NK-92 treated with Interleukin-12 subunit alpha and Interleukin-12 subunit beta, amount 100 ng/mL, for 24 hours (cell line): ENCODE measurements at regions not wholly inside any gene's neighbourhood (a gene's known extent, or its start where the extent isn't known, plus 50 kb on each side); places are given as distances from the start of the nearest gene placed in this dataset.

Experiments
- DNase-seq: peaks from one replicate; lab custom pipeline; 2025; lab: John Stamatoyannopoulos, UW

GRCh38 chr6:163916315-163917081 is 502.0 kb downstream of the QKI start:
- no peak for DNase-seq

GRCh38 chr6:163915131-163915530 is 500.6 kb downstream of the QKI start:
- no peak for DNase-seq

- no peak for DNase-seq
These were observed 498.5 kb downstream of the QKI start for GRCh38 chr6:163913045-163913444.

- no peak for DNase-seq
These were observed 491.6 kb downstream of the QKI start for GRCh38 chr6:163906006-163906710.

- no peak for DNase-seq
These were observed 489.7 kb downstream of the QKI start for GRCh38 chr6:163904186-163904585.

- no peak for DNase-seq
These were observed 489.0 kb downstream of the QKI start for GRCh38 chr6:163903541-163903940.

- DNase-seq, result no peak
These were observed 488.5 kb downstream of the QKI start for GRCh38 chr6:163902993-163903392.

GRCh38 chr6:163901681-163902080 is 487.2 kb downstream of the QKI start:
- no peak for DNase-seq

GRCh38 chr6:163900570-163900969 is 486.1 kb downstream of the QKI start:
- DNase-seq, result no peak

- DNase-seq, result no peak
These were observed 483.2 kb downstream of the QKI start for GRCh38 chr6:163897669-163898068.

GRCh38 chr6:163897030-163897429 is 482.5 kb downstream of the QKI start:
- no peak for DNase-seq

- DNase-seq, result no peak
These were observed 480.6 kb downstream of the QKI start for GRCh38 chr6:163895162-163895561.

- no peak for DNase-seq
These were observed 479.2 kb downstream of the QKI start for GRCh38 chr6:163893609-163894189.

- DNase-seq, result no peak
These were observed 478.5 kb downstream of the QKI start for GRCh38 chr6:163892824-163893561.

- no peak for DNase-seq
These were observed 475.5 kb downstream of the QKI start for GRCh38 chr6:163889904-163890514.

GRCh38 chr6:163888030-163888819 is 473.7 kb downstream of the QKI start:
- no peak for DNase-seq

GRCh38 chr6:163886428-163886827 is 471.9 kb downstream of the QKI start:
- DNase-seq, result no peak

- no peak for DNase-seq
These were observed 469.5 kb downstream of the QKI start for GRCh38 chr6:163883984-163884383.

GRCh38 chr6:163878698-163879097 is 464.2 kb downstream of the QKI start:
- no peak for DNase-seq

- DNase-seq, result no peak
These were observed 463.5 kb downstream of the QKI start for GRCh38 chr6:163877877-163878639.
